Testis (tissue), 2 donors: ENCODE measurements at regions not wholly inside any gene's neighbourhood (a gene's known extent, or its start where the extent isn't known, plus 50 kb on each side); places are given as distances from the start of the nearest gene placed in this dataset.
"Not testable (repeated sequence)": the region's sequence is repeated elsewhere in the genome, so short reads cannot be mapped to it uniquely, and the experiment has no call there.

Experiments used
- DNase-seq: peaks from one replicate; pipeline ENCODE4 v3.0.0-alpha.2; 2019
- H3K27ac ChIP-seq, 2 donors: fragments of 200-600 bp; sonication (generic); one replicate each; pipeline ENCODE4 v1.5.1; 2019
- H3K27me3 ChIP-seq: fragments of 200-600 bp; sonication (generic); one replicate; pipeline ENCODE4 v1.5.1; 2019
- H3K36me3 ChIP-seq: fragments of 200-600 bp; sonication (generic); one replicate; pipeline ENCODE4 v1.5.1; 2017; ENCODE audit warnings: low read depth; ENCODE audit errors: missing control alignments
- H3K4me1 ChIP-seq: fragments of 200-600 bp; sonication (generic); one replicate; pipeline ENCODE4 v1.5.1; 2019
- H3K4me3 ChIP-seq, 2 donors: fragments of 200-600 bp; sonication (generic); one replicate each; pipeline ENCODE4 v1.5.1; 2017 to 2019
- H3K9me3 ChIP-seq: fragments of 200-600 bp; sonication (generic); one replicate; pipeline ENCODE4 v1.5.1; 2017
- CTCF ChIP-seq, 3 experiments: fragments of 450-650 bp in 2 of 3; fragments of 200-600 bp in 1 of 3; sonication (generic) in 1 of 3; IDR thresholded peaks; one replicate each; pipeline ENCODE4 v1.5.1; 2016 to 2019; ENCODE audit warnings: antibody characterized with exemption in 3 of 3, mild to moderate bottlenecking in 2 of 3, moderate library complexity in 1 of 3
- POLR2A ChIP-seq: fragments of 450-650 bp; IDR thresholded peaks from one replicate; pipeline ENCODE4 v1.6.1; 2017; ENCODE audit warnings: antibody characterized with exemption, mild to moderate bottlenecking, moderate library complexity
- WGBS, 2 donors: methylation state at CpG; one replicate each; pipeline ENCODE4 v1.1.5; 2018; 5-methylcytosine and 5-hydroxymethylcytosine counted together
- intact Hi-C: fragments of 100-400 bp; cut with DNase I; formaldehyde crosslinking; loops from one replicate; pipeline ENCODE4 v1.15.1; 2023; ENCODE audit warnings: low total_unique reads

GRCh38 chr7:97430006-97430405, 301.9 kb upstream of the TAC1 start:
- Histone ChIP-seq H3K4me1 (no peaks in the 10 kb centered on the region), H3K27ac (no peak overlapping the region), H3K4me3 (no peak overlapping the region), H3K9me3 (no peaks in the 10 kb centered on the region), H3K27me3 (no peaks in the 10 kb centered on the region), H3K36me3 (no peaks in the 10 kb centered on the region)
- 23 to 43% methylated on average over 9 of the region's 9 CpGs for WGBS, 2 donors
- DNase-seq = no peak
- intact Hi-C loops = no loop called here
- TF ChIP-seq POLR2A (no peak), CTCF (IDR thresholded peaks at IDR 0.05) (no peak)

GRCh38 chr7:97439637-97440214, 292.2 kb upstream of the TAC1 start:
- Histone ChIP-seq H3K36me3 (no peaks in the 10 kb centered on the region), H3K9me3 (no peaks in the 10 kb centered on the region), H3K4me3 (no peak overlapping the region), H3K27ac (no peak overlapping the region), H3K27me3 (no peaks in the 10 kb centered on the region), H3K4me1 (no peaks in the 10 kb centered on the region)
- intact Hi-C loops = no loop called here
- no peak for TF ChIP-seq CTCF (IDR thresholded peaks at IDR 0.05)
- TF ChIP-seq POLR2A = no peak
- WGBS, 2 donors = 81 to 87% methylated on average over 5 of the region's 5 CpGs
- no peak for DNase-seq

GRCh38 chr7:97446361-97446760, 285.5 kb upstream of the TAC1 start:
- no peaks in the 10 kb centered on the region for H3K4me1 ChIP-seq
- H3K27ac ChIP-seq = no peak overlapping the region
- no peaks in the 10 kb centered on the region for H3K27me3 ChIP-seq
- no peak for TF ChIP-seq POLR2A
- no peak for TF ChIP-seq CTCF (IDR thresholded peaks at IDR 0.05)
- 68 to 69% methylated on average over 5 of the region's 5 CpGs for WGBS, 2 donors
- DNase-seq = no peak
- intact Hi-C loops = no loop called here
- H3K9me3 ChIP-seq = no peaks in the 10 kb centered on the region
- no peaks in the 10 kb centered on the region for H3K36me3 ChIP-seq
- no peak overlapping the region for H3K4me3 ChIP-seq

- DNase-seq, H3K27ac ChIP-seq, H3K36me3 ChIP-seq, H3K27me3 ChIP-seq, H3K4me1 ChIP-seq, intact Hi-C loops, H3K9me3 ChIP-seq, H3K4me3 ChIP-seq: not testable (repeated sequence)
- WGBS, 2 donors = 91 to 93% methylated on average over 3 of the region's 3 CpGs
These were observed 282.4 kb upstream of the TAC1 start for GRCh38 chr7:97449448-97449847.

GRCh38 chr7:97450516-97450915, 281.4 kb upstream of the TAC1 start:
- Histone ChIP-seq H3K4me1 (no peaks in the 10 kb centered on the region), H3K9me3 (no peaks in the 10 kb centered on the region), H3K4me3 (no peak overlapping the region), H3K27me3 (no peaks in the 10 kb centered on the region), H3K36me3 (no peaks in the 10 kb centered on the region), H3K27ac (no peak overlapping the region)
- 65 to 88% methylated on average over 1 of the region's 1 CpG for WGBS, 2 donors
- no peak for DNase-seq
- TF ChIP-seq POLR2A = no peak
- no peak for TF ChIP-seq CTCF (IDR thresholded peaks at IDR 0.05)
- intact Hi-C loops = no loop called here
